Vagina (tissue), 2 donors: ENCODE measurements at regions not wholly inside any gene's neighbourhood (a gene's known extent, or its start where the extent isn't known, plus 50 kb on each side); places are given as distances from the start of the nearest gene placed in this dataset.

Experiments
- POLR2A ChIP-seq, 2 donors: fragments of 450-650 bp; IDR thresholded peaks; one replicate each; pipeline ENCODE4 v1.6.1; 2017; ENCODE audit warnings: antibody characterized with exemption in 2 of 2, mild to moderate bottlenecking in 2 of 2, moderate library complexity in 2 of 2
- TF ChIP-seq, protein P1 (sequence below), 3 experiments: fragments of 450-650 bp in 2 of 3; fragments of 200-600 bp in 1 of 3; sonication (generic) in 1 of 3; IDR thresholded peaks; one replicate each; pipeline ENCODE4 v1.5.1; 2017 to 2019; ENCODE audit warnings: antibody characterized with exemption in 3 of 3, mild to moderate bottlenecking in 2 of 3, moderate library complexity in 2 of 3

- TF ChIP-seq, protein P1, sequence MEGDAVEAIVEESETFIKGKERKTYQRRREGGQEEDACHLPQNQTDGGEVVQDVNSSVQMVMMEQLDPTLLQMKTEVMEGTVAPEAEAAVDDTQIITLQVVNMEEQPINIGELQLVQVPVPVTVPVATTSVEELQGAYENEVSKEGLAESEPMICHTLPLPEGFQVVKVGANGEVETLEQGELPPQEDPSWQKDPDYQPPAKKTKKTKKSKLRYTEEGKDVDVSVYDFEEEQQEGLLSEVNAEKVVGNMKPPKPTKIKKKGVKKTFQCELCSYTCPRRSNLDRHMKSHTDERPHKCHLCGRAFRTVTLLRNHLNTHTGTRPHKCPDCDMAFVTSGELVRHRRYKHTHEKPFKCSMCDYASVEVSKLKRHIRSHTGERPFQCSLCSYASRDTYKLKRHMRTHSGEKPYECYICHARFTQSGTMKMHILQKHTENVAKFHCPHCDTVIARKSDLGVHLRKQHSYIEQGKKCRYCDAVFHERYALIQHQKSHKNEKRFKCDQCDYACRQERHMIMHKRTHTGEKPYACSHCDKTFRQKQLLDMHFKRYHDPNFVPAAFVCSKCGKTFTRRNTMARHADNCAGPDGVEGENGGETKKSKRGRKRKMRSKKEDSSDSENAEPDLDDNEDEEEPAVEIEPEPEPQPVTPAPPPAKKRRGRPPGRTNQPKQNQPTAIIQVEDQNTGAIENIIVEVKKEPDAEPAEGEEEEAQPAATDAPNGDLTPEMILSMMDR (IDR thresholded peaks at IDR 0.05) = no peak
- no peak for TF ChIP-seq POLR2A (IDR thresholded peaks at IDR 0.05)
These were observed 176.2 kb upstream of the RAB4A start for GRCh38 chr1:229094476-229095311.
